NOMO-1 treated with dmso at 0.1 percent for 144 hours (cell line): ENCODE measurements at regions not wholly inside any gene's neighbourhood (a gene's known extent, or its start where the extent isn't known, plus 50 kb on each side); places are given as distances from the start of the nearest gene placed in this dataset.
"Not testable (repeated sequence)": the region's sequence is repeated elsewhere in the genome, so short reads cannot be mapped to it uniquely, and the experiment has no call there.

Experiments used
- DNase-seq: peaks from one replicate; lab custom pipeline; 2025; ENCODE audit not compliant: unreplicated experiment; lab: John Stamatoyannopoulos, UW

GRCh38 chr4:164192844-164193243 lies 561.1 kb upstream of the SMIM31 start:
- DNase-seq = no peak

GRCh38 chr4:164193676-164194075 lies 560.3 kb upstream of the SMIM31 start:
- DNase-seq = no peak

GRCh38 chr4:164197556-164197955 lies 556.4 kb upstream of the SMIM31 start:
- DNase-seq = no peak

GRCh38 chr4:164203476-164203875 lies 550.5 kb upstream of the SMIM31 start:
- no peak for DNase-seq

- DNase-seq = no peak
Measured at GRCh38 chr4:164204434-164204833, 549.5 kb upstream of the SMIM31 start.

GRCh38 chr4:164207460-164207859 lies 546.5 kb upstream of the SMIM31 start:
- DNase-seq = no peak

- DNase-seq = no peak
Measured at GRCh38 chr4:164210377-164210776, 543.6 kb upstream of the SMIM31 start.

GRCh38 chr4:164212134-164212533 lies 541.8 kb upstream of the SMIM31 start:
- no peak for DNase-seq

- no peak for DNase-seq
Measured at GRCh38 chr4:164212714-164213113, 541.2 kb upstream of the SMIM31 start.

- DNase-seq = no peak
Measured at GRCh38 chr4:164215113-164215741, 538.7 kb upstream of the SMIM31 start.

- DNase-seq = no peak
Measured at GRCh38 chr4:164221631-164222030, 532.3 kb upstream of the SMIM31 start.

- DNase-seq = no peak
Measured at GRCh38 chr4:164224871-164225270, 529.1 kb upstream of the SMIM31 start.

- DNase-seq = no peak
Measured at GRCh38 chr4:164229255-164229654, 524.7 kb upstream of the SMIM31 start.

- DNase-seq = no peak
Measured at GRCh38 chr4:164239433-164239832, 514.5 kb upstream of the SMIM31 start.

GRCh38 chr4:164239976-164240375 lies 514.0 kb upstream of the SMIM31 start:
- DNase-seq = no peak

GRCh38 chr4:164251257-164251656 lies 502.7 kb upstream of the SMIM31 start:
- no peak for DNase-seq

GRCh38 chr4:164252286-164252685 lies 501.6 kb upstream of the SMIM31 start:
- no peak for DNase-seq

GRCh38 chr4:164261831-164262230 lies 492.1 kb upstream of the SMIM31 start:
- DNase-seq = no peak

GRCh38 chr4:164262508-164262907 lies 491.4 kb upstream of the SMIM31 start:
- not testable (repeated sequence) for DNase-seq

GRCh38 chr4:164277414-164277813 lies 476.5 kb upstream of the SMIM31 start:
- DNase-seq = not testable (repeated sequence)

GRCh38 chr4:164287173-164287572 lies 466.8 kb upstream of the SMIM31 start:
- no peak for DNase-seq

GRCh38 chr4:164288578-164288977 lies 465.4 kb upstream of the SMIM31 start:
- no peak for DNase-seq

GRCh38 chr4:164293203-164293602 lies 460.7 kb upstream of the SMIM31 start:
- DNase-seq = no peak
